ENCODE measurements at regions not wholly inside any gene's neighbourhood (a gene's known extent, or its start where the extent isn't known, plus 50 kb on each side); places are given as distances from the start of the nearest gene placed in this dataset.
"Not testable (repeated sequence)": the region's sequence is repeated elsewhere in the genome, so short reads cannot be mapped to it uniquely, and the experiment has no call there.

GRCh38 chr6:25205629-25206028 lies 73.5 kb upstream of the CARMIL1 start:
- TF ChIP-seq CTCF (IDR thresholded peaks at IDR 0.05; ENCODE audit: control extremely low read depth, extremely low read depth): no peak
- H3K27ac ChIP-seq (ENCODE audit: low read depth in 1 of 2, low read length in 1 of 2): no peak overlapping the region
- H3K4me1 ChIP-seq (ENCODE audit: control insufficient read depth in 5 of 5, insufficient read depth in 5 of 5, low read length in 5 of 5): no peaks in the 10 kb centered on the region
- ATAC-seq (ENCODE audit: insufficient read depth, low FRiP score) (no peak), DNase-seq (no peak)
- H3K27me3 ChIP-seq (ENCODE audit: control insufficient read depth in 3 of 3, insufficient read depth in 3 of 3, low read length in 2 of 3): no peaks in the 10 kb centered on the region
- H3K4me3 ChIP-seq: no peak overlapping the region
- no peak overlapping the region for H3K9ac ChIP-seq (ENCODE audit: insufficient read depth in 1 of 2, low read length in 2 of 2)
- H3K36me3 ChIP-seq (ENCODE audit: control insufficient read depth in 4 of 4, insufficient read depth in 4 of 4, low read length in 4 of 4): no peaks in the 10 kb centered on the region
- H3K9me3 ChIP-seq (ENCODE audit: control insufficient read depth in 4 of 4, insufficient read depth in 3 of 4, low read length in 3 of 4): no peaks in the 10 kb centered on the region

- not testable (repeated sequence) for H3K27me3 ChIP-seq (ENCODE audit: control insufficient read depth in 3 of 3, insufficient read depth in 3 of 3, low read length in 2 of 3); H3K27ac ChIP-seq (ENCODE audit: low read depth in 1 of 2, low read length in 1 of 2); H3K9me3 ChIP-seq (ENCODE audit: control insufficient read depth in 4 of 4, insufficient read depth in 3 of 4, low read length in 3 of 4); H3K36me3 ChIP-seq (ENCODE audit: control insufficient read depth in 4 of 4, insufficient read depth in 4 of 4, low read length in 4 of 4); ATAC-seq (ENCODE audit: insufficient read depth, low FRiP score); DNase-seq; H3K4me1 ChIP-seq (ENCODE audit: control insufficient read depth in 5 of 5, insufficient read depth in 5 of 5, low read length in 5 of 5); H3K9ac ChIP-seq (ENCODE audit: insufficient read depth in 1 of 2, low read length in 2 of 2); H3K4me3 ChIP-seq
- 45 to 54% methylated on average over 5 of the region's 5 CpGs for WGBS, 2 donors
Observed at GRCh38 chr6:25207453-25208155, 71.6 kb upstream of the CARMIL1 start.

GRCh38 chr6:25215881-25216280 lies 63.3 kb upstream of the CARMIL1 start:
- 92 to 96% methylated on average over 7 of the region's 7 CpGs for WGBS, 2 donors
- no peaks in the 10 kb centered on the region for H3K9me3 ChIP-seq (ENCODE audit: control insufficient read depth in 4 of 4, insufficient read depth in 3 of 4, low read length in 3 of 4)
- H3K4me3 ChIP-seq: no peak overlapping the region
- H3K4me1 ChIP-seq (ENCODE audit: control insufficient read depth in 5 of 5, insufficient read depth in 5 of 5, low read length in 5 of 5): peaks cover 0 to 3% (median 0%) of the 10 kb centered on the region in 5 donors
- no peak for ATAC-seq (ENCODE audit: insufficient read depth, low FRiP score)
- TF ChIP-seq CTCF (IDR thresholded peaks at IDR 0.05; ENCODE audit: control extremely low read depth, extremely low read depth): no peak
- no peak overlapping the region for H3K9ac ChIP-seq (ENCODE audit: insufficient read depth in 1 of 2, low read length in 2 of 2)
- H3K27me3 ChIP-seq (ENCODE audit: control insufficient read depth in 3 of 3, insufficient read depth in 3 of 3, low read length in 2 of 3): no peaks in the 10 kb centered on the region
- H3K27ac ChIP-seq (ENCODE audit: low read depth in 1 of 2, low read length in 1 of 2): no peak overlapping the region
- DNase-seq: no peak
- no peaks in the 10 kb centered on the region for H3K36me3 ChIP-seq (ENCODE audit: control insufficient read depth in 4 of 4, insufficient read depth in 4 of 4, low read length in 4 of 4)

- Histone ChIP-seq H3K36me3 (ENCODE audit: control insufficient read depth in 4 of 4, insufficient read depth in 4 of 4, low read length in 4 of 4) (no peaks in the 10 kb centered on the region), H3K9ac (ENCODE audit: insufficient read depth in 1 of 2, low read length in 2 of 2) (no peak overlapping the region), H3K27me3 (ENCODE audit: control insufficient read depth in 3 of 3, insufficient read depth in 3 of 3, low read length in 2 of 3) (no peaks in the 10 kb centered on the region), H3K4me1 (ENCODE audit: control insufficient read depth in 5 of 5, insufficient read depth in 5 of 5, low read length in 5 of 5) (peaks cover 0 to 3% (median 0%) of the 10 kb centered on the region in 5 donors), H3K27ac (ENCODE audit: low read depth in 1 of 2, low read length in 1 of 2) (no peak overlapping the region), H3K9me3 (ENCODE audit: control insufficient read depth in 4 of 4, insufficient read depth in 3 of 4, low read length in 3 of 4) (no peaks in the 10 kb centered on the region), H3K4me3 (no peak overlapping the region)
- 90 to 92% methylated on average over 2 of the region's 2 CpGs for WGBS, 2 donors
- no peak for ATAC-seq (ENCODE audit: insufficient read depth, low FRiP score)
- no peak for TF ChIP-seq CTCF (IDR thresholded peaks at IDR 0.05; ENCODE audit: control extremely low read depth, extremely low read depth)
- no peak for DNase-seq
Observed at GRCh38 chr6:25217302-25217701, 61.9 kb upstream of the CARMIL1 start.

Data from lung (tissue), 11 donors.